ENCODE measurements at regions not wholly inside any gene's neighbourhood (a gene's known extent, or its start where the extent isn't known, plus 50 kb on each side); places are given as distances from the start of the nearest gene placed in this dataset.

GRCh38 chr3:138890555-138891187 lies 55.9 kb upstream of the PIK3CB start:
- Histone ChIP-seq H3K27me3 (ENCODE audit: insufficient read depth) (no peaks in the 10 kb centered on the region), H3K4me3 (no peak overlapping the region), H3K79me2 (replicated peaks; ENCODE audit: insufficient read depth) (no peaks in the 10 kb centered on the region), H3F3A (replicated peaks; ENCODE audit: low read depth) (no peaks in the 10 kb centered on the region), H3K4me2 (no peak overlapping the region), H4K20me1 (replicated peaks; ENCODE audit: insufficient read depth) (no peaks in the 10 kb centered on the region), H3K9me2 (ENCODE audit: insufficient read depth) (no peaks in the 10 kb centered on the region), H3K36me3 (ENCODE audit: insufficient read depth) (no peaks in the 10 kb centered on the region), H2AFZ (no peak overlapping the region), H3K27ac (ENCODE audit: low read depth) (no peak overlapping the region), H3K4me1 (ENCODE audit: insufficient read depth) (no peaks in the 10 kb centered on the region)
- Mint-ChIP-seq H3K4me1 (peaks cover 2% of the 10 kb centered on the region; the same call in 2 of the 3 replicates), H3K36me3 (ENCODE audit: low read depth) (no peaks in the 10 kb centered on the region), H3K27me3 (ENCODE audit: insufficient read depth, low read depth, poor library complexity) (peaks cover 8% of the 10 kb centered on the region), H3K9me3 (no peaks in the 10 kb centered on the region), H3K27ac (no peak overlapping the region), H3K4me3 (no peak overlapping the region)
- ATAC-seq: no peak
- DNase-seq (ENCODE audit: low spot score): no peak
- TF ChIP-seq CREB1 (CRISPR knock-in tag; IDR thresholded peaks at IDR 0.05; ENCODE audit: low read depth) (no peak), EZH2 (IDR thresholded peaks at IDR 0.05; ENCODE audit: low read depth, unreplicated experiment) (no peak), NANOG (IDR thresholded peaks at IDR 0.05; ENCODE audit: borderline replicate concordance) (no peak), POLR2AphosphoS5 (IDR thresholded peaks at IDR 0.05; ENCODE audit: low read depth) (no peak), STAT1 (IDR thresholded peaks at IDR 0.05; ENCODE audit: unreplicated experiment) (no peak), ZNF114 (CRISPR knock-in tag; IDR thresholded peaks at IDR 0.05) (no peak), EZH2phosphoT487 (IDR thresholded peaks at IDR 0.05; ENCODE audit: unreplicated experiment) (no peak), ZNF462 (CRISPR knock-in tag; IDR thresholded peaks at IDR 0.05) (no peak), JUNB (IDR thresholded peaks at IDR 0.05; ENCODE audit: unreplicated experiment) (no peak), ZNF331 (CRISPR knock-in tag; IDR thresholded peaks at IDR 0.05; ENCODE audit: low read depth) (no peak)
- TF ChIP-seq, protein P1, sequence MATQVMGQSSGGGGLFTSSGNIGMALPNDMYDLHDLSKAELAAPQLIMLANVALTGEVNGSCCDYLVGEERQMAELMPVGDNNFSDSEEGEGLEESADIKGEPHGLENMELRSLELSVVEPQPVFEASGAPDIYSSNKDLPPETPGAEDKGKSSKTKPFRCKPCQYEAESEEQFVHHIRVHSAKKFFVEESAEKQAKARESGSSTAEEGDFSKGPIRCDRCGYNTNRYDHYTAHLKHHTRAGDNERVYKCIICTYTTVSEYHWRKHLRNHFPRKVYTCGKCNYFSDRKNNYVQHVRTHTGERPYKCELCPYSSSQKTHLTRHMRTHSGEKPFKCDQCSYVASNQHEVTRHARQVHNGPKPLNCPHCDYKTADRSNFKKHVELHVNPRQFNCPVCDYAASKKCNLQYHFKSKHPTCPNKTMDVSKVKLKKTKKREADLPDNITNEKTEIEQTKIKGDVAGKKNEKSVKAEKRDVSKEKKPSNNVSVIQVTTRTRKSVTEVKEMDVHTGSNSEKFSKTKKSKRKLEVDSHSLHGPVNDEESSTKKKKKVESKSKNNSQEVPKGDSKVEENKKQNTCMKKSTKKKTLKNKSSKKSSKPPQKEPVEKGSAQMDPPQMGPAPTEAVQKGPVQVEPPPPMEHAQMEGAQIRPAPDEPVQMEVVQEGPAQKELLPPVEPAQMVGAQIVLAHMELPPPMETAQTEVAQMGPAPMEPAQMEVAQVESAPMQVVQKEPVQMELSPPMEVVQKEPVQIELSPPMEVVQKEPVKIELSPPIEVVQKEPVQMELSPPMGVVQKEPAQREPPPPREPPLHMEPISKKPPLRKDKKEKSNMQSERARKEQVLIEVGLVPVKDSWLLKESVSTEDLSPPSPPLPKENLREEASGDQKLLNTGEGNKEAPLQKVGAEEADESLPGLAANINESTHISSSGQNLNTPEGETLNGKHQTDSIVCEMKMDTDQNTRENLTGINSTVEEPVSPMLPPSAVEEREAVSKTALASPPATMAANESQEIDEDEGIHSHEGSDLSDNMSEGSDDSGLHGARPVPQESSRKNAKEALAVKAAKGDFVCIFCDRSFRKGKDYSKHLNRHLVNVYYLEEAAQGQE (IDR thresholded peaks at IDR 0.05; ENCODE audit: unreplicated experiment): no peak
- TF ChIP-seq, protein P2, sequence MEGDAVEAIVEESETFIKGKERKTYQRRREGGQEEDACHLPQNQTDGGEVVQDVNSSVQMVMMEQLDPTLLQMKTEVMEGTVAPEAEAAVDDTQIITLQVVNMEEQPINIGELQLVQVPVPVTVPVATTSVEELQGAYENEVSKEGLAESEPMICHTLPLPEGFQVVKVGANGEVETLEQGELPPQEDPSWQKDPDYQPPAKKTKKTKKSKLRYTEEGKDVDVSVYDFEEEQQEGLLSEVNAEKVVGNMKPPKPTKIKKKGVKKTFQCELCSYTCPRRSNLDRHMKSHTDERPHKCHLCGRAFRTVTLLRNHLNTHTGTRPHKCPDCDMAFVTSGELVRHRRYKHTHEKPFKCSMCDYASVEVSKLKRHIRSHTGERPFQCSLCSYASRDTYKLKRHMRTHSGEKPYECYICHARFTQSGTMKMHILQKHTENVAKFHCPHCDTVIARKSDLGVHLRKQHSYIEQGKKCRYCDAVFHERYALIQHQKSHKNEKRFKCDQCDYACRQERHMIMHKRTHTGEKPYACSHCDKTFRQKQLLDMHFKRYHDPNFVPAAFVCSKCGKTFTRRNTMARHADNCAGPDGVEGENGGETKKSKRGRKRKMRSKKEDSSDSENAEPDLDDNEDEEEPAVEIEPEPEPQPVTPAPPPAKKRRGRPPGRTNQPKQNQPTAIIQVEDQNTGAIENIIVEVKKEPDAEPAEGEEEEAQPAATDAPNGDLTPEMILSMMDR (conservative IDR thresholded peaks at IDR 0.05; ENCODE audit: low read depth in 2 of 2): no peak
- TF ChIP-seq, protein P3, sequence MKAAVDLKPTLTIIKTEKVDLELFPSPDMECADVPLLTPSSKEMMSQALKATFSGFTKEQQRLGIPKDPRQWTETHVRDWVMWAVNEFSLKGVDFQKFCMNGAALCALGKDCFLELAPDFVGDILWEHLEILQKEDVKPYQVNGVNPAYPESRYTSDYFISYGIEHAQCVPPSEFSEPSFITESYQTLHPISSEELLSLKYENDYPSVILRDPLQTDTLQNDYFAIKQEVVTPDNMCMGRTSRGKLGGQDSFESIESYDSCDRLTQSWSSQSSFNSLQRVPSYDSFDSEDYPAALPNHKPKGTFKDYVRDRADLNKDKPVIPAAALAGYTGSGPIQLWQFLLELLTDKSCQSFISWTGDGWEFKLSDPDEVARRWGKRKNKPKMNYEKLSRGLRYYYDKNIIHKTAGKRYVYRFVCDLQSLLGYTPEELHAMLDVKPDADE (IDR thresholded peaks at IDR 0.05): no peak
